ENCODE measurements at regions not wholly inside any gene's neighbourhood (a gene's known extent, or its start where the extent isn't known, plus 50 kb on each side); places are given as distances from the start of the nearest gene placed in this dataset.

- TF ChIP-seq EP300 (IDR thresholded peaks at IDR 0.05): no peak
- TF ChIP-seq POLR2A (IDR thresholded peaks at IDR 0.05): no peak
- no peak for TF ChIP-seq CTCF (IDR thresholded peaks at IDR 0.05)
Measured at GRCh38 chr1:227415115-227415790, 97.0 kb upstream of the CDC42BPA start.

All from tibial nerve (tissue), 4 donors.